SK-N-SH (cell line): ENCODE measurements at regions not wholly inside any gene's neighbourhood (a gene's known extent, or its start where the extent isn't known, plus 50 kb on each side); places are given as distances from the start of the nearest gene placed in this dataset.

ENCODE experiments used
- CHD2 ChIP-seq: fragments of 150-350 bp; IDR thresholded peaks from 2 replicates; pipeline ENCODE4 v1.6.1; 2018; ENCODE audit warnings: low read length; ENCODE audit not compliant: partially characterized antibody
- CTCF ChIP-seq: fragments of 200-600 bp; sonication (generic); IDR thresholded peaks from 2 replicates; pipeline ENCODE4 v1.6.1; 2017; ENCODE audit warnings: antibody characterized with exemption, mild to moderate bottlenecking, moderate library complexity
- FOSL2 ChIP-seq: IDR thresholded peaks from 2 replicates; pipeline ENCODE4 v1.4.0; 2012; ENCODE audit warnings: low read depth, mild to moderate bottlenecking, moderate library complexity, borderline replicate concordance
- FOXM1 ChIP-seq: IDR thresholded peaks from 2 replicates; pipeline ENCODE4 v1.4.0; 2012; ENCODE audit warnings: low read depth, mild to moderate bottlenecking
- GABPA ChIP-seq: IDR thresholded peaks from 2 replicates; pipeline ENCODE4 v1.4.0; 2012; ENCODE audit warnings: low read depth, mild to moderate bottlenecking
- MAX ChIP-seq: IDR thresholded peaks from 2 replicates; pipeline ENCODE4 v1.4.0; 2012; ENCODE audit warnings: low read depth
- POLR2AphosphoS5 ChIP-seq: IDR thresholded peaks from 2 replicates; pipeline ENCODE4 v1.6.1; 2012; ENCODE audit warnings: low read depth, low read length
- RAD21 ChIP-seq: IDR thresholded peaks from 2 replicates; pipeline ENCODE4 v1.6.1; 2012; ENCODE audit warnings: mild to moderate bottlenecking, low read length
- SIN3A ChIP-seq: IDR thresholded peaks from 2 replicates; pipeline ENCODE4 v1.6.1; 2012; ENCODE audit warnings: low read depth, mild to moderate bottlenecking, low read length, moderate library complexity, borderline replicate concordance
- YY1 ChIP-seq: IDR thresholded peaks from 2 replicates; pipeline ENCODE4 v1.4.0; 2012; ENCODE audit warnings: low read depth, mild to moderate bottlenecking
- TF ChIP-seq, protein P1 (sequence below): fragments of 150-350 bp; IDR thresholded peaks from 2 replicates; pipeline ENCODE4 v1.6.1; 2016; ENCODE audit warnings: mild to moderate bottlenecking, low read depth, low read length

- TF ChIP-seq FOXM1 (no peak), CTCF (no peak), RAD21 (no peak), MAX (no peak), YY1 (no peak), GABPA (no peak), POLR2AphosphoS5 (no peak), FOSL2 (no peak; the same call in 1 of the 2 replicates), CHD2 (no peak), SIN3A (no peak)
- TF ChIP-seq, protein P1, sequence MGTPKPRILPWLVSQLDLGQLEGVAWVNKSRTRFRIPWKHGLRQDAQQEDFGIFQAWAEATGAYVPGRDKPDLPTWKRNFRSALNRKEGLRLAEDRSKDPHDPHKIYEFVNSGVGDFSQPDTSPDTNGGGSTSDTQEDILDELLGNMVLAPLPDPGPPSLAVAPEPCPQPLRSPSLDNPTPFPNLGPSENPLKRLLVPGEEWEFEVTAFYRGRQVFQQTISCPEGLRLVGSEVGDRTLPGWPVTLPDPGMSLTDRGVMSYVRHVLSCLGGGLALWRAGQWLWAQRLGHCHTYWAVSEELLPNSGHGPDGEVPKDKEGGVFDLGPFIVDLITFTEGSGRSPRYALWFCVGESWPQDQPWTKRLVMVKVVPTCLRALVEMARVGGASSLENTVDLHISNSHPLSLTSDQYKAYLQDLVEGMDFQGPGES, result no peak
Measured at GRCh38 chrX:96619588-96619987, 65.1 kb upstream of the DIAPH2 start.
